Hematopoietic multipotent progenitor cell treated with erythropoietin and hydrocortisone succinate and interleukin-3 and kit ligand, for 17 days (in vitro differentiated cells): ENCODE measurements at regions not wholly inside any gene's neighbourhood (a gene's known extent, or its start where the extent isn't known, plus 50 kb on each side); places are given as distances from the start of the nearest gene placed in this dataset.

Experiments used
- DNase-seq: peaks from one replicate; pipeline ENCODE4 v3.0.0-alpha.2; 2015; ENCODE audit warnings: low spot score

GRCh38 chr10:118835682-118836326 is 81.0 kb upstream of the CACUL1 start:
- DNase-seq: no peak

- DNase-seq: no peak
Measured at GRCh38 chr10:118838364-118838763, 83.6 kb upstream of the CACUL1 start.

- no peak for DNase-seq
Measured at GRCh38 chr10:118839348-118839747, 84.6 kb upstream of the CACUL1 start.

DNA sequence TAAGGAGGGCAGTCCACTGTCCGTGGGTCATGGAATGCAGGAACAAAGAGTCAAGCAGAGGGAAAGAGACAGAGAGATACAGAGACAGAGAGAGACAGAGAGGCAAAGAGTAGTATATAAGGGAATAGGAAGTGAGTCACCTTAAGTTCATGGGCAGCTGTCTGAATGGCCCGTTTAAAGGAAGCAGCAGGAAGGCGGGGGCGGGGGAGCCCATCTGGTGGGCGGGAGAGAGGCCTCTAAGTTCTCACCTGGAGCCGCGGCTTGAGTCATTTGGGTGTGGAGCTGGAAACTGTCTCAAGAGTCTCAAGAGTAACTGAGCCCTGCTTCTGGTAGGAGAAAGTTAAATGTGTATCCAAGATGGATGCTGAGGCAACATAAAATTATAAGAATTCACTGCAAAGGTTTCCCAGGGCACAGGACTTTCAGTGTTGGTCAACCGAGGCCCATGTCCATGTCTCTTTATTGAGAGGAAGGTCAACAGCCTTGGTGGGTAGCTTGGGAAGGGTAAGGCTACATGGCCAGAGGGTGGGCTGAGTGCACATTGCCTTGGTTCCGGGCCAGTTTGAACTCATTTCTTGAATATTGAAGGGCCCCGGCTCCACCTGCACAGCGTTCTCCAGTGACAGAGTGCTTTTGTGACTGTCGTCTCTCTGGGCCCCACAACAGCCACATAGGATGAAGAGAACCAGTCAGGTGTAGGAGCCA is 85.5 kb upstream of the CACUL1 start:
- DNase-seq: no peak

DNA sequence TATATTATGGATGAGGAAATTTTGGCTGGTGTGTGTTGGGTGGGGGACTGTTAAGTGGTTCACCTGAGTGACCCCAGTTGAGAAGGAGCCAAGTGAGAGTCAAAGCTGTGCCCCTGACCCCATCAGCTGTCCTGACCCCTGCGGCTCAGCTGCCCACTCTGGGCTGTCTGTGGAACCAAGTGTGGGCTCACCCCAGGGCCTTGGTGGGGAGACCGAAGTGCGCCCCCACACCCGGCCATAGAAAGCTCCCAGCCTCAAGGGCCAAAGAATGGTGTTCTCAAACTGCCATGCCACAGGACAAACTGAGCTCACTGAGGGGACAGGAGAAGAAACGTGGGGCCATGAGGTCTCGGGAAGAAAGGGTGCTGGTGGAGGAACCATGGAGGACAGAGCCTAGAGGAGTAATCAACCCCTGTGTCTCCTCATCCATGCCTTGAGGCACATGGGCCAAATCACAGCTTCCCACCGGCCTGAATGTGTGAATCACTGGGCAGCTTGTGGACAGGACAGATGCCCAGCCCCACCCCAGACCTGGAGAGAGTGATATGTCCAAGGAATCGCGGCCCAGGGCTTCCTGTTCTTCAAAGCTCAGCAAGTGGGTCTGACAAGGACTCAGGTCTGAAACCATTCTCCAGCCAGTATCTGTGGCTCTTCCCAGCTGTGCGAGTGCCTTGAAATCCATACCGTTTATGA is 86.2 kb upstream of the CACUL1 start:
- no peak for DNase-seq

- no peak for DNase-seq
Measured at GRCh38 chr10:118841881-118842605, 87.3 kb upstream of the CACUL1 start.

GRCh38 chr10:118842843-118843624 is 88.3 kb upstream of the CACUL1 start:
- DNase-seq: no peak

DNA sequence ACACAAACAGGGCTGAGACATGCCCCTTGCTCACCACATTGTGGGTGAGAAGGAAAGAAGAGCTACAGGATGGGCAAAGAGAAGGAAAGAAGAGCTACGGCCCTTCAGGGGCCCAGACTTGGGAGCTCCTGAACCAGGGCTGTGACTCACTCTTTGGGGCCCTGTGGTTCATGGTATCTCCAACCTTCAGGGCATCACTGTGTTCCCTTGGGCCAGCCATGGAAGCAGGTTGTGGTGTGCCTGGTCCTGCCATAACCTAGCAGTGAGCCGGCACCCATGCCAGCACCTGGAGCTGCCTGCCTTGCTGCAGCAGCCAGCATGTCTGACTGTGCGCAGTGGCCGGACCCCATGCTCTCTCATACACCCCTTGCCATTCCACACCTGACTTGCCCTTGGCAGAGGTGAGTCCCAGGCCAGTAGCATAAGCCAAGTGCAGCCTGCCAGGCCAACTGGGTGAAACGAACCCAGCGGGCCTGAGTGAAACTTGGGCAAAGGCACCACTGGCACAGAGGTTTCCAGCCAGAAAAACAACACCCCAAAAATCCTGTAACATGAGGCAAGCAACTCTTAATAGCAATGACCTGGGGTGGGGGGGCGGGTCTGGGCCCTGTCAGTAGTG is 89.0 kb upstream of the CACUL1 start:
- DNase-seq: no peak

- no peak for DNase-seq
Measured at GRCh38 chr10:118844731-118845521, 90.2 kb upstream of the CACUL1 start.

- no peak for DNase-seq
Measured at GRCh38 chr10:118845776-118846175, 91.0 kb upstream of the CACUL1 start.

DNA sequence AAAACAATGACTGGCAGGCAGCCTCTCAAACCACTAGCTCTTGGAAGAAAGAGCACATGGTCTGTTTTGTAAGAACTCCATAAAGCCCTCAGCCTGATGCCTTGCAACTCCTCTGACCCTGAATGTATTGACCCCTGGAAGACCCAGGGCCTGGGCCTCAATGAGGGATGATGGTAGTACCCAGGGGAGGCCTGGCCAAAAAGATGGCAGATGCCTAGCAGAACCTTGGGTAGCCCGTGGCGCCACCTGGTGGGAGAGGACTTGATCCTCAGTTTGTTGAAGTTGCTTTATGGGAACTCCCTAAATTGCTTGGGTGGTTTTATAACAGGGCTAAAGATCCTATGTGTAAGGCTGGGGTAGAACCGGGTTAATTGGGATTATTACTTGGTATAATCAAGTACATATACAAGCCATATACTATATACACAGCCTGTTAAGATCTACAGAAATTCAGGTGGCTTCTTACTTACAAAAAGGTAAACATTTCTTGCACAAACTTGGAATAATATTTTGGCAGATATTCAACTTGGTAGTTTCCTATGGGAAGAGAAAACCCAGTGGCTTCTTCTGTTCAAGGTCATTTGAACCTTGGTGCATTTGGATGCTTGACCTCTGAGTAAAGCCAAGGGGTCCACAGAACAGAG is 95.8 kb upstream of the CACUL1 start:
- DNase-seq: peak; percentile 57

- no peak for DNase-seq
Measured at GRCh38 chr10:118851062-118852035, 96.6 kb upstream of the CACUL1 start.

DNA sequence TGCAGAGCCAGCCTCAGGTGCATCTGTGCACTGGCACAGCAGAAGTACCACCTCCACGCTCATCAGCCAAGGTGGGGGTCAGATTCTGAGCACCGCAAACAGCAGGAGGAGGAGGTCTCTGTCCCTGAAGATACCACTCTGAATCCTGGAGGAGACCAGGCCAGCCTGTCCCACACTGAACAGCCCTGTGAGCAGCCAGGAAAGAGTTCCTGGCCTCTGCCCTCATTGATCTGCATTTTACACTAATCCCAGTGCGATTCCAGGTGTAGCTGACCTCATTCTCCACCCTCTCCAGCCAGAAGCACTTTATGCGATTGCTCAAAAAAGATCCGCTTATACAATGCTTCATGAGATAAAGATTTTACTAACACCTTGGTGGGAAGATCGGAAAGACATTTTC is 99.1 kb upstream of the CACUL1 start:
- DNase-seq: no peak

DNA sequence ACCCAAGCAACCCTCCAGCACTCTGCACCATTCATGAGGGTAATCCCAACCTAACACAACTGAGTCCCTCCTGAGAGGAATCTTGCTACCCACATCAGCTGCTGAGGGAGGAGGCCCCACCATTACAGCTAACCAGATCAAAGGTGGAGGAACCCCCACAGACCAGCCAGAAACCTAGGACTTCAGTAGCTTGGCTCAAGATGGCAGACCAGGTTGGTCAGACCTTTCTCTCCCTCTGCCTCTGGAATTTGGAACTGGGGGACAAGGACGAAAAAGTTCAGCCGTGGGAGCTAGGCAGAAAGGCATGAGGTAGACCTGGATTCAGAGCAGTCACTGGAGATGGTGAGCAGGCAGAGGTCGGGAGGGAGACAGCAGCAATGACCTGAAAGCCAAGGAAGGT is 101.3 kb upstream of the CACUL1 start:
- no peak for DNase-seq

- DNase-seq: no peak
Measured at GRCh38 chr10:118865998-118866693, 111.4 kb upstream of the CACUL1 start.

DNA sequence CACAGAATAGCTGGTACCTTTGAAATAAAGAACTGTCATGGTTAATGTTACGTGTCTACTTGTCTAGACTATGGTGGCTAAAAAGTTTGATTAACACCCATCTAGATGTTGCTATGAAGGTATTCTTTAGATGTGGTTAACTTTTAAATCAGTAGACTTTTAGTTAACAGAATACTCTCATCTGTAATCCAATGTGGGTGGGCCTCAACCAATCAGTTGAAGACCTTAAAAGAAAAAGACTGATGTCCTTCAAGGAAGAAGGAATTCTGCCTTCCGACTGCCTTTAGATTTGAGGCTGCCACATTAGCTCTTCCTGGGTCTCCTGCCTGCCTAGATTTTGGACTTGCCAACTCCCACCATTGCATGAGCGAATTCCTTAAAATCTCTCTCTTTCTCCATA is 113.0 kb upstream of the CACUL1 start:
- no peak for DNase-seq

DNA sequence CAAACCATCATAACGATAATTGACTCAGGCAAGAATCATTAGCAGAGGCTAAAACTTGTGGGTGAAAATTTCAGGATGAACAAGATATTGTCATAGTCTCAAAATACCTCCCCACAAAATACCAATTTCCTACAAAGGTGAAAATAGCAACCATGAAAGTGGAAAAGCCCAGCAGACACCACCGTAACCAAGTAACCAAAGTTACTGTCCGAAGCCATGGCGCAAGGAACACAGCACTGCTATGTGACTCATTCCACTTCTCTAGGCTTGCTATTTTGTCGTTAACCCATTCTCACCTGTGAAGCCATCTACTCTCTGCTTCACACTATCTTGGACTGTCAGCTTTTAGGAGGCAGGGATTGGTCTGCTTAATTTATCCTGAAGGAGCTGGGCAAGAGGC is 113.8 kb upstream of the CACUL1 start:
- DNase-seq: no peak
